Caco-2 (cell line): ENCODE measurements at regions not wholly inside any gene's neighbourhood (a gene's known extent, or its start where the extent isn't known, plus 50 kb on each side); places are given as distances from the start of the nearest gene placed in this dataset.

Experiments
- BruUV-seq: library from RNA; stranded (reverse); fragments of 400-500 nt; replicated peaks from 2 replicates; lab custom pipeline; 2021; lab: Mats Ljungman, UMichigan
- CTCF ChIA-PET: fragments of 300-600 bp; sonication (Branson Sonifier 250); formaldehyde crosslinking; loops from one replicate; lab custom pipeline; 2022; ENCODE audit warnings: antibody characterized with exemption; lab: Charles Lee
- POLR2A ChIA-PET: fragments of 300-600 bp; sonication (Branson Sonifier 250); formaldehyde crosslinking; loops from one replicate; lab custom pipeline; 2022; ENCODE audit warnings: antibody characterized with exemption; lab: Charles Lee
- DNase-seq, 2 experiments: peaks; one replicate each; pipeline versions ENCODE4 v3.0.0 to v3.0.0-alpha.2; 2020 to 2022
- H3K27me3 ChIP-seq: replicated peaks from 2 replicates; pipeline ENCODE4 v1.6.0; 2011; ENCODE audit warnings: low read length; ENCODE audit not compliant: control insufficient read depth, insufficient read depth
- H3K36me3 ChIP-seq: 2 replicates; pipeline ENCODE4 v1.5.1; 2011; ENCODE audit warnings: low read length; ENCODE audit not compliant: control insufficient read depth, insufficient read depth
- H3K4me1 ChIP-seq: fragments of 250-450 bp; sonication (Bioruptor Pico); 2 replicates; pipeline ENCODE4 v1.5.1; 2020; ENCODE audit warnings: mild to moderate bottlenecking
- H3K4me3 ChIP-seq: 2 replicates; pipeline ENCODE4 v1.5.1; 2011; ENCODE audit warnings: low read depth, mild to moderate bottlenecking, control low read depth, low read length
- H3K9me3 ChIP-seq: fragments of 250-450 bp; sonication (Bioruptor Pico); 2 replicates; pipeline ENCODE4 v1.5.1; 2020; ENCODE audit warnings: mild to moderate bottlenecking, moderate library complexity
- H3K27ac Mint-ChIP-seq: one replicate; pipeline ENCODE4 v1.8.0; 2022; ENCODE audit warnings: mixed read lengths; ENCODE audit not compliant: unreplicated experiment
- H3K27me3 Mint-ChIP-seq: one replicate; pipeline ENCODE4 v1.8.0; 2022; ENCODE audit warnings: mixed read lengths; ENCODE audit not compliant: insufficient read depth, unreplicated experiment
- H3K36me3 Mint-ChIP-seq: one replicate; pipeline ENCODE4 v1.8.0; 2022; ENCODE audit warnings: mild to moderate bottlenecking, mixed read lengths; ENCODE audit not compliant: insufficient read depth, unreplicated experiment
- H3K4me1 Mint-ChIP-seq: one replicate; pipeline ENCODE4 v1.8.0; 2022; ENCODE audit warnings: low read depth, mixed read lengths; ENCODE audit not compliant: unreplicated experiment
- H3K4me3 Mint-ChIP-seq: one replicate; pipeline ENCODE4 v1.8.0; 2022; ENCODE audit warnings: mild to moderate bottlenecking, moderate library complexity, mixed read lengths; ENCODE audit not compliant: unreplicated experiment
- H3K9me3 Mint-ChIP-seq: one replicate; pipeline ENCODE4 v1.8.0; 2022; ENCODE audit warnings: mixed read lengths; ENCODE audit not compliant: unreplicated experiment
- CTCF ChIP-seq, 2 experiments: fragments of 200-600 bp in 1 of 2; IDR thresholded peaks; 1 replicate in 1 of 2; 2 replicates in 1 of 2; pipeline versions ENCODE4 v1.5.1 to v1.8.0; 2011 to 2022; ENCODE audit warnings: antibody characterized with exemption in 1 of 2, control low read depth in 1 of 2, inconsistent platforms in 1 of 2, low read depth in 1 of 2, low read length in 1 of 2, mild to moderate bottlenecking in 1 of 2, moderate library complexity in 1 of 2; ENCODE audit not compliant: insufficient read depth in 1 of 2, severe bottlenecking in 1 of 2, unreplicated experiment in 1 of 2
- intact Hi-C: fragments of 100-400 bp; cut with micrococcal nuclease; formaldehyde crosslinking; loops from one replicate; pipeline ENCODE4 v1.10.0; 2022; ENCODE audit not compliant: unreplicated experiment

- H3K9me3 ChIP-seq, result no peaks in the 10 kb centered on the region
- H3K27me3 ChIP-seq, result no peaks in the 10 kb centered on the region
- Mint-ChIP-seq H3K4me1 (no peaks in the 10 kb centered on the region), H3K27ac (no peak overlapping the region), H3K36me3 (no peaks in the 10 kb centered on the region), H3K27me3 (no peaks in the 10 kb centered on the region), H3K9me3 (no peaks in the 10 kb centered on the region), H3K4me3 (no peak overlapping the region)
- H3K4me3 ChIP-seq, result no peak overlapping the region
- DNase-seq, result no peak
- TF ChIP-seq CTCF (IDR thresholded peaks at IDR 0.05; ENCODE audit: insufficient read depth in 1 of 2, low read depth in 1 of 2, low read length in 1 of 2, severe bottlenecking in 1 of 2, unreplicated experiment in 1 of 2), result no peak
- BruUV-seq, result no TSS peak
- intact Hi-C loops, result no loop called here
- CTCF ChIA-PET, result no interaction called here
- no peaks in the 10 kb centered on the region for H3K4me1 ChIP-seq
- POLR2A ChIA-PET, result no interaction called here
- H3K36me3 ChIP-seq, result no peaks in the 10 kb centered on the region
These were observed 618.1 kb downstream of the PPP4R3C start for GRCh38 chrX:26845056-26845455.

GRCh38 chrX:26822448-26822847 is 606.5 kb downstream of the MAGEB5 start:
- TF ChIP-seq CTCF (IDR thresholded peaks at IDR 0.05; ENCODE audit: insufficient read depth in 1 of 2, low read depth in 1 of 2, low read length in 1 of 2, severe bottlenecking in 1 of 2, unreplicated experiment in 1 of 2), result no peak
- Mint-ChIP-seq H3K36me3 (no peaks in the 10 kb centered on the region), H3K9me3 (no peaks in the 10 kb centered on the region), H3K27ac (no peak overlapping the region), H3K27me3 (no peaks in the 10 kb centered on the region), H3K4me1 (no peaks in the 10 kb centered on the region), H3K4me3 (no peak overlapping the region)
- intact Hi-C loops, result no loop called here
- H3K4me3 ChIP-seq, result no peak overlapping the region
- no peaks in the 10 kb centered on the region for H3K4me1 ChIP-seq
- ChIA-PET CTCF (no interaction called here), POLR2A (no interaction called here)
- no peak for DNase-seq
- BruUV-seq, result no TSS peak
- no peaks in the 10 kb centered on the region for H3K9me3 ChIP-seq
- H3K27me3 ChIP-seq, result no peaks in the 10 kb centered on the region
- H3K36me3 ChIP-seq, result no peaks in the 10 kb centered on the region

- no peaks in the 10 kb centered on the region for H3K36me3 Mint-ChIP-seq
- no peak overlapping the region for H3K4me3 Mint-ChIP-seq
- Histone ChIP-seq H3K4me3 (no peak overlapping the region), H3K27me3 (no peaks in the 10 kb centered on the region), H3K4me1 (no peaks in the 10 kb centered on the region), H3K36me3 (no peaks in the 10 kb centered on the region), H3K9me3 (no peaks in the 10 kb centered on the region)
- H3K9me3 Mint-ChIP-seq, result no peaks in the 10 kb centered on the region
- intact Hi-C loops, result no loop called here
- POLR2A ChIA-PET, result no interaction called here
- no peaks in the 10 kb centered on the region for H3K27me3 Mint-ChIP-seq
- BruUV-seq, result no TSS peak
- no peak for DNase-seq
- CTCF ChIA-PET, result no interaction called here
- no peaks in the 10 kb centered on the region for H3K4me1 Mint-ChIP-seq
- no peak for TF ChIP-seq CTCF (IDR thresholded peaks at IDR 0.05; ENCODE audit: insufficient read depth in 1 of 2, low read depth in 1 of 2, low read length in 1 of 2, severe bottlenecking in 1 of 2, unreplicated experiment in 1 of 2)
- no peak overlapping the region for H3K27ac Mint-ChIP-seq
These were observed 573.8 kb downstream of the MAGEB5 start for GRCh38 chrX:26789751-26790150.
